ENCODE measurements at regions not wholly inside any gene's neighbourhood (a gene's known extent, or its start where the extent isn't known, plus 50 kb on each side); places are given as distances from the start of the nearest gene placed in this dataset.

GRCh38 chr2:8587251-8587791 is 94.5 kb upstream of the ID2 start:
- Histone ChIP-seq H3K4me1 (ENCODE audit: control insufficient read depth, insufficient read depth, low read length) (peaks cover 4% of the 10 kb centered on the region; the same call in 1 of the 2 replicates), H3K36me3 (ENCODE audit: control insufficient read depth, insufficient read depth, low read length) (no peaks in the 10 kb centered on the region), H3K9me3 (ENCODE audit: control insufficient read depth, insufficient read depth, low read length) (no peaks in the 10 kb centered on the region), H3K4me3 (ENCODE audit: low read length) (no peak overlapping the region), H3K27ac (ENCODE audit: low read length) (no peak overlapping the region), H3K27me3 (ENCODE audit: control insufficient read depth, insufficient read depth, low read length) (no peaks in the 10 kb centered on the region)
- no CpG with 5 or more reads among the region's 19 CpGs for WGBS (ENCODE audit: insufficient coverage, insufficient read length)
- no peak for DNase-seq (ENCODE audit: low read depth, low spot score)

DNA sequence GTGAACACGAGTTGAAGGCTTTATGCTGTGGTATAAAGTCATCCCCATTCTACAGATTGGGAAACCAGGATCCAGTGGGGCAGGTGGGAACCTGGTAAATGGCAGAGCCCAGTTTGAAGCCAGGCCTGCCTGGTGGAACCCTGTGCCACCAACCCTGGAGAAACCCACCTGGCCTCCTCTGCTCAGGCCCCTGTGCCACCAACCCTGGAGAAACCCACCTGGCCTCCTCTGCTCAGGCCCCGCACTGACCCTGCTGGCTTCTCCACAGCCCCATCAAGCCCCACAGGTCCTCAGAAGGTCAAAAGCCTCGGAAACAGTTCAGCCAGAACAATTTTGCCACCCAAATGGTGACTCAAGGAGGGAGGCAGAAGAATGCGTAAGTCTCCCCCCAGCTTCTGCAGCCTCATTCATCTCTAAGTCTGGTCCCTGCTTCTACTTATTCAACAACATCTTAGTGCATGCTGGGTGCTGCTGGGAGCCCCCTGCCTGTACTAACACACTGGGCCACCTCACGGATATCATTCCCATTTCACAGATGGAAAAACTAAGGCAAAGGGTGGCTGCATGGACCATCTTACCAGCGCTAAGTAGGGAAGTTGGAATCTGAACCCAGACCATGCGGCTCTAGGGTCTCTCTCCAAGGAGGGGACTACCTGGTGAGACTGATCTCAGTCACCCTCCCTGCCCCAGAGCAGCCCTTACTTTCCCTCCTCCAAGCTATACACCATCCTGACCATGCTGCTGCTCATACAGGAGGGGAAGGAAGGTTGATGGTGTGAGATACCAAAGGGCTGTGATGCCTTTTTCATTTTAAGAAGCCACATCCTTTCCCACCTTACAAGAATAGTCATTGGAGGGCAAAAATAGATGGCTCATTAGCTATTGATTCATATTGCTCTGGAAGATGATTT is 93.7 kb upstream of the ID2 start:
- H3K9me3 ChIP-seq (ENCODE audit: control insufficient read depth, insufficient read depth, low read length), result no peaks in the 10 kb centered on the region
- no peaks in the 10 kb centered on the region for H3K36me3 ChIP-seq (ENCODE audit: control insufficient read depth, insufficient read depth, low read length)
- peaks cover 4% of the 10 kb centered on the region; the same call in 1 of the 2 replicates for H3K4me1 ChIP-seq (ENCODE audit: control insufficient read depth, insufficient read depth, low read length)
- WGBS (ENCODE audit: insufficient coverage, insufficient read length), result no CpG with 5 or more reads among the region's 7 CpGs
- no peak for DNase-seq (ENCODE audit: low read depth, low spot score)
- H3K27me3 ChIP-seq (ENCODE audit: control insufficient read depth, insufficient read depth, low read length), result no peaks in the 10 kb centered on the region
- H3K4me3 ChIP-seq (ENCODE audit: low read length), result no peak overlapping the region
- H3K27ac ChIP-seq (ENCODE audit: low read length), result no peak overlapping the region

DNA sequence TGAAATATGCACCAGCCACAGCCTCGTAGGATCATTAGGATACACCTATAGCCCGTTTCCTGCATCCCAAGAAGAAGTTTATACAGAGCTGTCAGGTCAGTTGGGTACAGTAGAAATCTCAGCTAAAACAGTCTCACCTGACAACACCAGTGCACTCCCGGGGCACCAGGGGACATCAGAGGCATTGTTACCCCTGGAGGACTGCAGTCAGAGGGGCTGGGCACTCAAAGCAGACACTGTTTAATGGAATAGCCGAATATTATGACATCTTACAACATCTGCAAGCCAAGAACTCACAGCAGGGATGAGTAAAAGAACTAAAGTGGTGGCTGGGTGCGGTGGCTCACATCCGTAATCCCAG is 93.0 kb upstream of the ID2 start:
- no peaks in the 10 kb centered on the region for H3K9me3 ChIP-seq (ENCODE audit: control insufficient read depth, insufficient read depth, low read length)
- WGBS (ENCODE audit: insufficient coverage, insufficient read length), result no CpG with 5 or more reads among the region's 6 CpGs
- no peaks in the 10 kb centered on the region for H3K36me3 ChIP-seq (ENCODE audit: control insufficient read depth, insufficient read depth, low read length)
- H3K27ac ChIP-seq (ENCODE audit: low read length), result no peak overlapping the region
- no peak overlapping the region for H3K4me3 ChIP-seq (ENCODE audit: low read length)
- no peak for DNase-seq (ENCODE audit: low read depth, low spot score)
- peaks cover 4% of the 10 kb centered on the region; the same call in 1 of the 2 replicates for H3K4me1 ChIP-seq (ENCODE audit: control insufficient read depth, insufficient read depth, low read length)
- no peaks in the 10 kb centered on the region for H3K27me3 ChIP-seq (ENCODE audit: control insufficient read depth, insufficient read depth, low read length)

DNA sequence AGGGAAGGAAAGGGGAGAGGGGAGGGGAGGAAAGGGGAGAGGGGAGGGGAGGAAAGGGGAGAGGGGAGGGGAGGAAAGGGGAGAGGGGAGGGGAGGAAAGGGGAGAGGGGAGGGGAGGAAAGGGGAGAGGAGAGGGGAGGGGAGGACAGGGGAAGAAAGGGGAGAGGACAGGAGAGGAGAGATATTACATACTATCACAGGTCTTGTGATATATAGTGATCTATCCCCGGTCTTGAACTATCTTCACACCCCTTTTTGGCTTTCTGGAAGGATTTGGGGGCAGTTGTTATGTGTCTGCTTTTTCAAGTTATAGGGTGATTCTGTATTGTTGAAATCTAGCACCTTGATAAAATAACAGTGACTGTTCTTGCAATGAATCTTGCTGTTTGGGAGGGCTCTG is 92.1 kb upstream of the ID2 start:
- H3K36me3 ChIP-seq (ENCODE audit: control insufficient read depth, insufficient read depth, low read length), result no peaks in the 10 kb centered on the region
- no peaks in the 10 kb centered on the region for H3K27me3 ChIP-seq (ENCODE audit: control insufficient read depth, insufficient read depth, low read length)
- WGBS (ENCODE audit: insufficient coverage, insufficient read length), result no CpG with 5 or more reads among the region's 1 CpG
- no peak overlapping the region for H3K4me3 ChIP-seq (ENCODE audit: low read length)
- no peak overlapping the region for H3K27ac ChIP-seq (ENCODE audit: low read length)
- DNase-seq (ENCODE audit: low read depth, low spot score), result no peak
- H3K9me3 ChIP-seq (ENCODE audit: control insufficient read depth, insufficient read depth, low read length), result no peaks in the 10 kb centered on the region
- H3K4me1 ChIP-seq (ENCODE audit: control insufficient read depth, insufficient read depth, low read length), result peaks cover 4% of the 10 kb centered on the region; the same call in 1 of the 2 replicates

- Histone ChIP-seq H3K4me1 (ENCODE audit: control insufficient read depth, insufficient read depth, low read length) (peaks cover 3% of the 10 kb centered on the region; the same call in 1 of the 2 replicates), H3K9me3 (ENCODE audit: control insufficient read depth, insufficient read depth, low read length) (no peaks in the 10 kb centered on the region), H3K27ac (ENCODE audit: low read length) (no peak overlapping the region), H3K4me3 (ENCODE audit: low read length) (no peak overlapping the region), H3K36me3 (ENCODE audit: control insufficient read depth, insufficient read depth, low read length) (no peaks in the 10 kb centered on the region), H3K27me3 (ENCODE audit: control insufficient read depth, insufficient read depth, low read length) (no peaks in the 10 kb centered on the region)
- no peak for DNase-seq (ENCODE audit: low read depth, low spot score)
- no CpG with 5 or more reads among the region's 6 CpGs for WGBS (ENCODE audit: insufficient coverage, insufficient read length)
Measured at GRCh38 chr2:8590938-8591337, 90.9 kb upstream of the ID2 start.

GRCh38 chr2:8592736-8593135 is 89.1 kb upstream of the ID2 start:
- H3K36me3 ChIP-seq (ENCODE audit: control insufficient read depth, insufficient read depth, low read length), result no peaks in the 10 kb centered on the region
- H3K27me3 ChIP-seq (ENCODE audit: control insufficient read depth, insufficient read depth, low read length), result no peaks in the 10 kb centered on the region
- no peaks in the 10 kb centered on the region for H3K9me3 ChIP-seq (ENCODE audit: control insufficient read depth, insufficient read depth, low read length)
- no peak overlapping the region for H3K4me3 ChIP-seq (ENCODE audit: low read length)
- DNase-seq (ENCODE audit: low read depth, low spot score), result no peak
- no peaks in the 10 kb centered on the region for H3K4me1 ChIP-seq (ENCODE audit: control insufficient read depth, insufficient read depth, low read length)
- no peak overlapping the region for H3K27ac ChIP-seq (ENCODE audit: low read length)
- WGBS (ENCODE audit: insufficient coverage, insufficient read length), result no CpG with 5 or more reads among the region's 7 CpGs

- no peaks in the 10 kb centered on the region for H3K4me1 ChIP-seq (ENCODE audit: control insufficient read depth, insufficient read depth, low read length)
- H3K4me3 ChIP-seq (ENCODE audit: low read length), result no peak overlapping the region
- no CpG with 5 or more reads among the region's 4 CpGs for whole genome bisulfite sequencing (ENCODE audit: insufficient coverage, insufficient read length)
- no peak overlapping the region for H3K27ac ChIP-seq (ENCODE audit: low read length)
- no peaks in the 10 kb centered on the region for H3K9me3 ChIP-seq (ENCODE audit: control insufficient read depth, insufficient read depth, low read length)
- H3K36me3 ChIP-seq (ENCODE audit: control insufficient read depth, insufficient read depth, low read length), result no peaks in the 10 kb centered on the region
- no peak for DNase-seq (ENCODE audit: low read depth, low spot score)
- no peaks in the 10 kb centered on the region for H3K27me3 ChIP-seq (ENCODE audit: control insufficient read depth, insufficient read depth, low read length)
Measured at GRCh38 chr2:8593243-8593642, 88.6 kb upstream of the ID2 start.

DNA sequence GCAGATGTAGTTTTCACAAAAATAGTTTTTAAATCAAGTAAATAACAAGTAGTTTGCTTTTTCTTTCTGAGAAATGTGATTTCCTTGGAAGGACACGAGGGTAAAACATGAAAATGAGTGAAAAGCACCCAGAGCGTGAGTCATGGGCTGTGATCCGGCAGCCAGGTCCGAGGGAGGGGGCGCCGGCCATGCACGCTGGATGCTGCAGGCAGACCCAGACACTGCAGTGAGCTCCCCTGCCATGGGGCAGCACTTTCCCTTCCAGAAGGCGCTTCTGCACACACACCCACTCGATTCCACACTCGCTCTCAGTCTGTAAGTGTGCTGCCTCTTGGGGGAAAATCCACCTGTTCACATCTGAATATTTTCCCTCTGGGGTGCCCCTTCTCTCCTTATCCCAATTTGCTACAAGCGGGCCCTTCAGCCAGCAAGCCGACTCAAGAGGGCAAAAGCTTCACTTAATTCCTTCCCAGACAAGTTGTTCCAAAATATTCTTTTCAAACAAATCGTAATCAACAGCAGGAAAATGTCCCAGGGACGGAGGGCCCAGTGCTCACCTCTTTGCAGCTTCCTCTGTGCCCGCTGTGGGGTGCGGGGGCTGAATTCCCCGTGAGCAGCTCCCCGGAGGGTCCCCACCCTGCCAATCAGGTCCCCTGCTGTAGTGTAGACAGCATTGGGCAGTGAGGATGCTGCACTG is 87.0 kb upstream of the ID2 start:
- Histone ChIP-seq H3K36me3 (ENCODE audit: control insufficient read depth, insufficient read depth, low read length) (no peaks in the 10 kb centered on the region), H3K4me3 (ENCODE audit: low read length) (no peak overlapping the region), H3K27ac (ENCODE audit: low read length) (no peak overlapping the region), H3K27me3 (ENCODE audit: control insufficient read depth, insufficient read depth, low read length) (no peaks in the 10 kb centered on the region), H3K4me1 (ENCODE audit: control insufficient read depth, insufficient read depth, low read length) (no peaks in the 10 kb centered on the region), H3K9me3 (ENCODE audit: control insufficient read depth, insufficient read depth, low read length) (no peaks in the 10 kb centered on the region)
- no peak for DNase-seq (ENCODE audit: low read depth, low spot score)
- no CpG with 5 or more reads among the region's 18 CpGs for WGBS (ENCODE audit: insufficient coverage, insufficient read length)

DNA sequence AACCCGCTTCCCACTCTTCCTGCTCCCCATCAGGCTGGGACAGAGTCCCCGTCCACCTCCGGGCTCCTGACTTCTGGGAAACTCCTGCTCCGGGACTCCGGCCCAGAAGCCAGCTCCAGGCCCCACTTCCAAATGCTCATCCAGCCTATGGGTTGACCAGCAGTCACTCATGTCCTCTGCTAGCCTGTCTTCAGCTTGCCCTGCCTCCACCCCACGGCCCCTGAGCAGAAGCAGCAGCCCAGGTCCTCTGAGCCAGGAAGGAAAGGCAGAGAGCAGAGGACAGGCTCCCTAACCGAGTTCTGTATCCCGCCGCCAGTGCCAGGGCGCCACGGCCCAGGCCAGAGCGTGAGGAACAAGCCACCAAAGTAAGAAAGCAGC is 86.4 kb upstream of the ID2 start:
- Histone ChIP-seq H3K36me3 (ENCODE audit: control insufficient read depth, insufficient read depth, low read length) (no peaks in the 10 kb centered on the region), H3K27me3 (ENCODE audit: control insufficient read depth, insufficient read depth, low read length) (no peaks in the 10 kb centered on the region), H3K4me3 (ENCODE audit: low read length) (no peak overlapping the region), H3K9me3 (ENCODE audit: control insufficient read depth, insufficient read depth, low read length) (no peaks in the 10 kb centered on the region), H3K4me1 (ENCODE audit: control insufficient read depth, insufficient read depth, low read length) (no peaks in the 10 kb centered on the region), H3K27ac (ENCODE audit: low read length) (no peak overlapping the region)
- no peak for DNase-seq (ENCODE audit: low read depth, low spot score)
- WGBS (ENCODE audit: insufficient coverage, insufficient read length), result no CpG with 5 or more reads among the region's 12 CpGs

- Histone ChIP-seq H3K4me3 (ENCODE audit: low read length) (no peak overlapping the region), H3K27me3 (ENCODE audit: control insufficient read depth, insufficient read depth, low read length) (no peaks in the 10 kb centered on the region), H3K27ac (ENCODE audit: low read length) (no peak overlapping the region), H3K9me3 (ENCODE audit: control insufficient read depth, insufficient read depth, low read length) (no peaks in the 10 kb centered on the region), H3K36me3 (ENCODE audit: control insufficient read depth, insufficient read depth, low read length) (no peaks in the 10 kb centered on the region), H3K4me1 (ENCODE audit: control insufficient read depth, insufficient read depth, low read length) (no peaks in the 10 kb centered on the region)
- no peak for DNase-seq (ENCODE audit: low read depth, low spot score)
- WGBS (ENCODE audit: insufficient coverage, insufficient read length), result 100% methylated on average over 1 of the region's 27 CpGs
Measured at GRCh38 chr2:8595811-8596600, 85.8 kb upstream of the ID2 start.

Data from iPS DF 6.9 (cell line).